Neural progenitor cell (in vitro differentiated cells): ENCODE measurements at regions not wholly inside any gene's neighbourhood (a gene's known extent, or its start where the extent isn't known, plus 50 kb on each side); places are given as distances from the start of the nearest gene placed in this dataset.
"Not testable (repeated sequence)": the region's sequence is repeated elsewhere in the genome, so short reads cannot be mapped to it uniquely, and the experiment has no call there.

Source experiments
- DNase-seq: peaks from one replicate; pipeline ENCODE4 v3.0.0-alpha.2; 2016; ENCODE audit warnings: low spot score
- H2AFZ ChIP-seq: fragments of 200-600 bp; sonication (generic); replicated peaks from 2 replicates; pipeline ENCODE4 v1.6.1; 2016; ENCODE audit warnings: antibody characterized with exemption
- H3F3A ChIP-seq: fragments of 200-600 bp; sonication (generic); 2 replicates; pipeline ENCODE4 v1.6.1; 2016; ENCODE audit warnings: antibody characterized with exemption, low read depth
- H3K27ac ChIP-seq: fragments of 200-600 bp; sonication (generic); 2 replicates; pipeline ENCODE4 v1.5.1; 2016; ENCODE audit warnings: mild to moderate bottlenecking
- H3K27me3 ChIP-seq: fragments of 200-600 bp; sonication (generic); 2 replicates; pipeline ENCODE4 v1.6.1; 2016; ENCODE audit warnings: mild to moderate bottlenecking, moderate library complexity
- H3K36me3 ChIP-seq: fragments of 200-600 bp; sonication (generic); 2 replicates; pipeline ENCODE4 v1.5.1; 2016
- H3K4me1 ChIP-seq: fragments of 200-600 bp; sonication (generic); 2 replicates; pipeline ENCODE4 v1.6.1; 2016; ENCODE audit warnings: mixed run types
- H3K4me2 ChIP-seq: fragments of 200-600 bp; sonication (generic); 2 replicates; pipeline ENCODE4 v1.6.1; 2016
- H3K4me3 ChIP-seq: fragments of 200-600 bp; sonication (generic); 2 replicates; pipeline ENCODE4 v1.5.1; 2016
- H3K79me2 ChIP-seq: fragments of 200-600 bp; sonication (generic); 2 replicates; pipeline ENCODE4 v1.6.1; 2016; ENCODE audit warnings: low read depth
- H3K9ac ChIP-seq: fragments of 200-600 bp; sonication (generic); 2 replicates; pipeline ENCODE4 v1.6.1; 2016
- H3K9me3 ChIP-seq: fragments of 200-600 bp; sonication (generic); 2 replicates; pipeline ENCODE4 v1.5.1; 2016; ENCODE audit warnings: low read depth
- H4K20me1 ChIP-seq: fragments of 200-600 bp; sonication (generic); 2 replicates; pipeline ENCODE4 v1.6.1; 2016; ENCODE audit warnings: low read depth
- H3K27ac Mint-ChIP-seq: 3 replicates; pipeline ENCODE4 v1.8.0; 2021; ENCODE audit warnings: mixed read lengths
- H3K27me3 Mint-ChIP-seq: 2 replicates; pipeline ENCODE4 v1.8.0; 2022; ENCODE audit warnings: low read depth, mild to moderate bottlenecking, inconsistent platforms, moderate library complexity, mixed read lengths; ENCODE audit not compliant: insufficient read depth
- H3K36me3 Mint-ChIP-seq: 3 replicates; pipeline ENCODE4 v1.8.0; 2021; ENCODE audit warnings: mixed read lengths
- H3K4me1 Mint-ChIP-seq: 3 replicates; pipeline ENCODE4 v1.8.0; 2021; ENCODE audit warnings: mixed read lengths
- H3K4me3 Mint-ChIP-seq: 3 replicates; pipeline ENCODE4 v1.8.0; 2021; ENCODE audit warnings: mild to moderate bottlenecking, moderate library complexity, mixed read lengths
- H3K9me3 Mint-ChIP-seq: 3 replicates; pipeline ENCODE4 v1.8.0; 2020; ENCODE audit warnings: mixed read lengths
- CTCF ChIP-seq: fragments of 200-600 bp; sonication (generic); IDR thresholded peaks from 2 replicates; pipeline ENCODE4 v1.5.1; 2017; ENCODE audit warnings: antibody characterized with exemption, mild to moderate bottlenecking
- EZH2 ChIP-seq: fragments of 200-600 bp; sonication (generic); IDR thresholded peaks from 2 replicates; pipeline ENCODE4 v1.6.1; 2017; ENCODE audit warnings: antibody characterized with exemption, mild to moderate bottlenecking, moderate library complexity
- EZH2phosphoT487 ChIP-seq: fragments of 200-600 bp; sonication (generic); IDR thresholded peaks from 2 replicates; pipeline ENCODE4 v1.6.1; 2017; ENCODE audit warnings: antibody characterized with exemption

GRCh38 chr4:138338840-138339239 lies 96.7 kb upstream of the SLC7A11 start:
- H3K4me3 Mint-ChIP-seq = no peak overlapping the region
- Histone ChIP-seq H3K79me2 (no peaks in the 10 kb centered on the region), H3K4me1 (peaks cover 8% of the 10 kb centered on the region), H2AFZ (no peak overlapping the region), H3K36me3 (no peaks in the 10 kb centered on the region), H3K4me3 (no peak overlapping the region), H3K9ac (no peak overlapping the region), H3K9me3 (no peaks in the 10 kb centered on the region), H3K27me3 (no peaks in the 10 kb centered on the region), H4K20me1 (no peaks in the 10 kb centered on the region), H3F3A (no peaks in the 10 kb centered on the region), H3K27ac (no peak overlapping the region), H3K4me2 (no peak overlapping the region)
- no peaks in the 10 kb centered on the region for H3K9me3 Mint-ChIP-seq
- no peak for TF ChIP-seq CTCF
- TF ChIP-seq EZH2phosphoT487 = no peak
- TF ChIP-seq EZH2 = no peak
- no peak for DNase-seq
- H3K36me3 Mint-ChIP-seq = no peaks in the 10 kb centered on the region
- H3K27me3 Mint-ChIP-seq = no peaks in the 10 kb centered on the region
- H3K4me1 Mint-ChIP-seq = peaks cover 2% of the 10 kb centered on the region
- no peak overlapping the region for H3K27ac Mint-ChIP-seq

DNA sequence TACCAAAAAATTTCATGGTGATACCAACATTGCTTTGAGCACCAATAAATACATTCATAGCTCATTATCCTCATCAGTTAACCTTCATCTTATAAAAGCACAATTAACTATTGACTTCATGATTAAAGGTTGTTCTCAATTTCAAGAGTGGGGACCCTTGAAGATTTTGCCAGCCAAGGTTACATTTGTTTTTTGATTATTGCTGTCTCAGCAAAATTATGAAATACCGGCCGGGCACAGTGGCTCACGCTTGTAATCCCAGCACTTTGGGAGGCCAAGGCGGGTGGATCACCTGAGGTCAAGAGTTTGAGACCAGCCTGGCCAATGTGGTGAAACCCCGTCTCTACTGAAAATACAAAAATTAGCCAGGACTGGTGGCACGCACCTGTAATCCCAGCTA lies 96.1 kb upstream of the SLC7A11 start:
- H3K9me3 Mint-ChIP-seq, H3K36me3 Mint-ChIP-seq, H3K4me3 ChIP-seq, H3K27ac Mint-ChIP-seq, H3K27ac ChIP-seq, H3K9me3 ChIP-seq, DNase-seq, H4K20me1 ChIP-seq, H3K36me3 ChIP-seq, H3K4me2 ChIP-seq, H3K4me3 Mint-ChIP-seq, H3K79me2 ChIP-seq, H3K9ac ChIP-seq, H3F3A ChIP-seq, H2AFZ ChIP-seq, H3K4me1 ChIP-seq, H3K27me3 ChIP-seq, H3K4me1 Mint-ChIP-seq, H3K27me3 Mint-ChIP-seq: not testable (repeated sequence)

- peaks cover 5% of the 10 kb centered on the region for H3K9me3 Mint-ChIP-seq
- no peak for TF ChIP-seq EZH2
- TF ChIP-seq EZH2phosphoT487 = no peak
- no peak for TF ChIP-seq CTCF
- Histone ChIP-seq H3K4me2 (no peak overlapping the region), H3K4me1 (peaks cover 8% of the 10 kb centered on the region), H2AFZ (no peak overlapping the region), H4K20me1 (no peaks in the 10 kb centered on the region), H3K9ac (no peak overlapping the region), H3K4me3 (no peak overlapping the region), H3F3A (no peaks in the 10 kb centered on the region), H3K27me3 (no peaks in the 10 kb centered on the region), H3K79me2 (no peaks in the 10 kb centered on the region), H3K27ac (no peak overlapping the region), H3K9me3 (no peaks in the 10 kb centered on the region), H3K36me3 (no peaks in the 10 kb centered on the region)
- H3K27me3 Mint-ChIP-seq = no peaks in the 10 kb centered on the region
- H3K4me1 Mint-ChIP-seq = peaks cover 2% of the 10 kb centered on the region
- H3K27ac Mint-ChIP-seq = no peak overlapping the region
- DNase-seq = no peak
- no peak overlapping the region for H3K4me3 Mint-ChIP-seq
- peaks cover 2% of the 10 kb centered on the region for H3K36me3 Mint-ChIP-seq
These were observed 92.3 kb upstream of the SLC7A11 start for GRCh38 chr4:138334346-138335016.

- not testable (repeated sequence) for H3K9me3 Mint-ChIP-seq, H3K4me3 ChIP-seq, H3K9ac ChIP-seq, H3F3A ChIP-seq, H3K79me2 ChIP-seq, H3K4me3 Mint-ChIP-seq, H3K27me3 Mint-ChIP-seq, H3K4me1 Mint-ChIP-seq, H3K9me3 ChIP-seq, H3K27ac Mint-ChIP-seq, DNase-seq, H2AFZ ChIP-seq, H3K36me3 Mint-ChIP-seq, H3K27me3 ChIP-seq, H4K20me1 ChIP-seq, H3K36me3 ChIP-seq, H3K4me2 ChIP-seq, H3K27ac ChIP-seq
- H3K4me1 ChIP-seq = peaks cover 12% of the 10 kb centered on the region
These were observed 90.3 kb upstream of the SLC7A11 start for GRCh38 chr4:138332415-138332814.
